ENCODE measurements at regions not wholly inside any gene's neighbourhood (a gene's known extent, or its start where the extent isn't known, plus 50 kb on each side); places are given as distances from the start of the nearest gene placed in this dataset.
"Not testable (repeated sequence)": the region's sequence is repeated elsewhere in the genome, so short reads cannot be mapped to it uniquely, and the experiment has no call there.

GRCh38 chrX:22594766-22595165 lies 322.1 kb downstream of the CBLL2 start:
- TF ChIP-seq CTCF (conservative IDR thresholded peaks at IDR 0.05; ENCODE audit: low read depth, low read length): no peak
- no peak for DNase-seq (ENCODE audit: low read depth)

GRCh38 chrX:22603060-22603459 lies 330.3 kb downstream of the CBLL2 start:
- no peak overlapping the region for H3K4me3 ChIP-seq (ENCODE audit: low read depth, low read length)
- DNase-seq (ENCODE audit: low read depth): no peak
- TF ChIP-seq CTCF (conservative IDR thresholded peaks at IDR 0.05; ENCODE audit: low read depth, low read length): no peak

More at GRCh38 chrX:22594766-22595165, 322.1 kb downstream of the CBLL2 start:
- H3K4me3 ChIP-seq (ENCODE audit: low read depth, low read length): no peak overlapping the region

- not testable (repeated sequence) for H3K4me3 ChIP-seq (ENCODE audit: low read depth, low read length); DNase-seq (ENCODE audit: low read depth)
These were observed 336.7 kb downstream of the CBLL2 start for GRCh38 chrX:22609452-22609851.

- no peak overlapping the region for H3K4me3 ChIP-seq (ENCODE audit: low read depth, low read length)
- TF ChIP-seq CTCF (conservative IDR thresholded peaks at IDR 0.05; ENCODE audit: low read depth, low read length): no peak
- no peak for DNase-seq (ENCODE audit: low read depth)
These were observed 344.2 kb downstream of the CBLL2 start for GRCh38 chrX:22616867-22617266.

- no peak for DNase-seq (ENCODE audit: low read depth)
- H3K4me3 ChIP-seq (ENCODE audit: low read depth, low read length): no peak overlapping the region
- no peak for TF ChIP-seq CTCF (conservative IDR thresholded peaks at IDR 0.05; ENCODE audit: low read depth, low read length)
These were observed 354.9 kb downstream of the CBLL2 start for GRCh38 chrX:22627576-22627975.

GRCh38 chrX:22628275-22628674 lies 355.6 kb downstream of the CBLL2 start:
- H3K4me3 ChIP-seq (ENCODE audit: low read depth, low read length): no peak overlapping the region
- TF ChIP-seq CTCF (conservative IDR thresholded peaks at IDR 0.05; ENCODE audit: low read depth, low read length): no peak
- no peak for DNase-seq (ENCODE audit: low read depth)

GRCh38 chrX:22629105-22629725 lies 356.5 kb downstream of the CBLL2 start:
- no peak for DNase-seq (ENCODE audit: low read depth)
- TF ChIP-seq CTCF (conservative IDR thresholded peaks at IDR 0.05; ENCODE audit: low read depth, low read length): no peak
- H3K4me3 ChIP-seq (ENCODE audit: low read depth, low read length): no peak overlapping the region

All from epithelial cell of proximal tubule (primary cell).